Mesendoderm (in vitro differentiated cells): ENCODE measurements at regions not wholly inside any gene's neighbourhood (a gene's known extent, or its start where the extent isn't known, plus 50 kb on each side); places are given as distances from the start of the nearest gene placed in this dataset.
A peak's percentile ranks its signal among the peaks of the same experiment; 100 is the strongest.

Experiments used
- DNase-seq: peaks from one replicate; pipeline ENCODE4 v3.0.0; 2013
- H2AK5ac ChIP-seq: 2 replicates; pipeline ENCODE4 v1.6.1; 2013; ENCODE audit warnings: low read length, inconsistent platforms
- H2BK120ac ChIP-seq: 2 replicates; pipeline ENCODE4 v1.6.1; 2013; ENCODE audit warnings: low read depth, mild to moderate bottlenecking, low read length, moderate library complexity, mixed read lengths
- H2BK15ac ChIP-seq: replicated peaks from 2 replicates; pipeline ENCODE4 v1.6.1; 2013; ENCODE audit warnings: low read depth, mild to moderate bottlenecking, moderate library complexity
- H2BK5ac ChIP-seq: 2 replicates; pipeline ENCODE4 v1.6.1; 2013; ENCODE audit warnings: low read length, inconsistent platforms
- H3K18ac ChIP-seq: 2 replicates; pipeline ENCODE4 v1.6.1; 2013; ENCODE audit warnings: mild to moderate bottlenecking, low read length, mixed read lengths
- H3K23ac ChIP-seq: one replicate; pipeline ENCODE4 v1.6.1; 2013; ENCODE audit warnings: low read length
- H3K27ac ChIP-seq: 2 replicates; pipeline ENCODE4 v1.5.1; 2013; ENCODE audit warnings: low read depth, mild to moderate bottlenecking, inconsistent platforms, low read length, moderate library complexity
- H3K27me3 ChIP-seq: 2 replicates; pipeline ENCODE4 v1.6.1; 2013; ENCODE audit warnings: low read length, control low read depth, mild to moderate bottlenecking, inconsistent platforms; ENCODE audit not compliant: insufficient read depth, poor library complexity
- H3K36me3 ChIP-seq: 2 replicates; pipeline ENCODE4 v1.6.1; 2013; ENCODE audit warnings: low read length, inconsistent platforms; ENCODE audit not compliant: control insufficient read depth, insufficient read depth
- H3K4ac ChIP-seq: one replicate; pipeline ENCODE4 v1.6.1; 2013; ENCODE audit warnings: low read depth, mild to moderate bottlenecking, low read length, moderate library complexity
- H3K4me1 ChIP-seq: 2 replicates; pipeline ENCODE4 v1.6.1; 2013; ENCODE audit warnings: low read depth, low read length, inconsistent platforms; ENCODE audit not compliant: control insufficient read depth
- H3K4me2 ChIP-seq: 2 replicates; pipeline ENCODE4 v1.6.1; 2013; ENCODE audit warnings: low read length
- H3K4me3 ChIP-seq: 2 replicates; pipeline ENCODE4 v1.5.1; 2013; ENCODE audit warnings: mild to moderate bottlenecking, low read length
- H3K56ac ChIP-seq: one replicate; pipeline ENCODE4 v1.6.1; 2013; ENCODE audit warnings: low read length
- H3K79me1 ChIP-seq: 2 replicates; pipeline ENCODE4 v1.6.1; 2013; ENCODE audit warnings: low read length, inconsistent platforms
- H3K79me2 ChIP-seq: 2 replicates; pipeline ENCODE4 v1.6.1; 2013; ENCODE audit warnings: mild to moderate bottlenecking, low read length; ENCODE audit not compliant: control insufficient read depth, insufficient read depth
- H3K9ac ChIP-seq: 2 replicates; pipeline ENCODE4 v1.6.1; 2013; ENCODE audit warnings: low read length, inconsistent platforms
- H4K5ac ChIP-seq: one replicate; pipeline ENCODE4 v1.6.1; 2013; ENCODE audit warnings: low read length
- H4K8ac ChIP-seq: one replicate; pipeline ENCODE4 v1.6.1; 2013; ENCODE audit warnings: low read depth, mild to moderate bottlenecking, control low read depth, low read length, moderate library complexity
- WGBS: extraction: QIAGEN DNeasy Blood & Tissue Kit; methylation state at CpG from one replicate; pipeline ENCODE4 v1.1.7; 2013; ENCODE audit warnings: low lambda C conversion rate, missing lambda C conversion rate; ENCODE audit not compliant: insufficient coverage; ENCODE audit errors: extremely low coverage; 5-methylcytosine and 5-hydroxymethylcytosine counted together

DNA sequence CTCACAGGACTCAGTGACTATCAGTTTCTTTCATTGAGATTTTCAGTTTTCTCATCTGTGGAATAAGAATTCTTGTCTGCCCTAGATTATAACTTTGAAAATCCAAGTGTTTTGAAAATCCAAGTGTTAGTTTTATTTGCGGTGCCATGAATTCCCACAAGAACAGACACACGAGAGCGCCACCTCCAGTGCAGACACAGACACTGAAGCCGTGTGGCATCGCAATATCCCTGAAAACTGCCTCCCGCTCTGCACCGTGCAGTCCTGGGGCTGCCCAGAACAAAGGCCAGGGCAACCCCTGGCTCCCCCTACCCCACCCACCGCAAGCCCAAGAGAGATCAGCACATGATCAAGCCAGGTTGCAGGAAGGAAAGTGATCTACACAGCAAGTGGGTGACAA lies 229.5 kb upstream of the ASIC2 start:
- Histone ChIP-seq H3K4me1 (no peaks in the 10 kb centered on the region), H3K4me2 (no peak overlapping the region), H3K56ac (no peak overlapping the region), H2BK5ac (no peak overlapping the region), H3K4ac (no peak overlapping the region), H3K27ac (no peak overlapping the region), H2BK120ac (no peak overlapping the region), H3K27me3 (no peaks in the 10 kb centered on the region), H3K9ac (no peak overlapping the region), H3K23ac (no peak overlapping the region), H4K5ac (no peak overlapping the region), H3K18ac (no peak overlapping the region), H3K36me3 (no peaks in the 10 kb centered on the region), H2BK15ac (no peak overlapping the region), H3K79me1 (no peaks in the 10 kb centered on the region), H3K79me2 (no peaks in the 10 kb centered on the region), H3K4me3 (no peak overlapping the region), H2AK5ac (no peak overlapping the region), H4K8ac (no peak overlapping the region)
- peak; percentile 34 for DNase-seq
- no CpG with 5 or more reads among the region's 8 CpGs for WGBS

- H4K5ac ChIP-seq: no peak overlapping the region
- no peaks in the 10 kb centered on the region for H3K79me2 ChIP-seq
- H3K27ac ChIP-seq: no peak overlapping the region
- H3K4me1 ChIP-seq: no peaks in the 10 kb centered on the region
- peak; percentile 43 for DNase-seq
- H2AK5ac ChIP-seq: no peak overlapping the region
- H3K23ac ChIP-seq: no peak overlapping the region
- no peaks in the 10 kb centered on the region for H3K36me3 ChIP-seq
- H3K9ac ChIP-seq: no peak overlapping the region
- no peak overlapping the region for H3K4ac ChIP-seq
- no peak overlapping the region for H3K4me3 ChIP-seq
- WGBS: no CpG with 5 or more reads among the region's 5 CpGs
- no peak overlapping the region for H4K8ac ChIP-seq
- no peaks in the 10 kb centered on the region for H3K27me3 ChIP-seq
- H3K79me1 ChIP-seq: no peaks in the 10 kb centered on the region
- no peak overlapping the region for H2BK120ac ChIP-seq
- H3K4me2 ChIP-seq: no peak overlapping the region
- H2BK5ac ChIP-seq: no peak overlapping the region
- H3K18ac ChIP-seq: no peak overlapping the region
- no peak overlapping the region for H2BK15ac ChIP-seq
- H3K56ac ChIP-seq: no peak overlapping the region
Measured at GRCh38 chr17:33523577-33523981, 230.5 kb upstream of the ASIC2 start.

DNA sequence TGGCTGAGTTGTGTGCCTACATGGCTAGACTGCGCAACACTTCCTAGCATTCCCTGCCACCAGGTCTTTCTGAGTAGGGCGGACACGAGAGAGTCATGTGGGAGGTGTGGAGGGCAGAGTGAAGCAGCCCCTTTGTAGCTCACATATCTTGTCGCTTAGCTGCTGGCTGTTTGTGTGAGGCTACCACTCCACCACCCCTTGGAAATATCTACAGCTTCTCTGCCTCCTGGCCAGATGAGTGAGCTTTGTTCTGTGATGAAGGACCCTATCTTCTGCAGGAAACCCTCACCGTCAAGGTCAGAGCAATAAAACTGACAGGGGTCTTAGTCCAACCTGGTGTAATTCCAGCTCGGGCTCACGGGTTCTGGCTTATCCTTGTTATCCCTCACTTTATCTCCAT lies 232.1 kb upstream of the ASIC2 start:
- H3K4me3 ChIP-seq: no peak overlapping the region
- no peak overlapping the region for H2BK5ac ChIP-seq
- H2AK5ac ChIP-seq: no peak overlapping the region
- no peak overlapping the region for H3K4me2 ChIP-seq
- no CpG with 5 or more reads among the region's 7 CpGs for WGBS
- H3K9ac ChIP-seq: no peak overlapping the region
- no peaks in the 10 kb centered on the region for H3K36me3 ChIP-seq
- no peak overlapping the region for H3K23ac ChIP-seq
- no peak overlapping the region for H2BK120ac ChIP-seq
- no peak overlapping the region for H4K8ac ChIP-seq
- no peak overlapping the region for H4K5ac ChIP-seq
- no peak overlapping the region for H3K18ac ChIP-seq
- peak overlapping the region; percentile 6 for H3K56ac ChIP-seq
- no peaks in the 10 kb centered on the region for H3K79me2 ChIP-seq
- H3K4me1 ChIP-seq: no peaks in the 10 kb centered on the region
- DNase-seq: no peak
- H2BK15ac ChIP-seq: no peak overlapping the region
- H3K4ac ChIP-seq: no peak overlapping the region
- no peaks in the 10 kb centered on the region for H3K27me3 ChIP-seq
- H3K27ac ChIP-seq: no peak overlapping the region
- no peaks in the 10 kb centered on the region for H3K79me1 ChIP-seq

- DNase-seq: no peak
- Histone ChIP-seq H3K27me3 (no peaks in the 10 kb centered on the region), H3K36me3 (no peaks in the 10 kb centered on the region), H3K27ac (no peak overlapping the region), H3K4ac (no peak overlapping the region), H3K56ac (no peak overlapping the region), H3K9ac (no peak overlapping the region), H3K4me3 (no peak overlapping the region), H3K23ac (no peak overlapping the region), H3K79me2 (no peaks in the 10 kb centered on the region), H3K18ac (no peak overlapping the region), H2BK120ac (no peak overlapping the region), H4K8ac (no peak overlapping the region), H3K4me1 (no peaks in the 10 kb centered on the region), H3K79me1 (no peaks in the 10 kb centered on the region), H3K4me2 (no peak overlapping the region), H2BK5ac (no peak overlapping the region), H2BK15ac (no peak overlapping the region), H4K5ac (no peak overlapping the region), H2AK5ac (no peak overlapping the region)
- no CpG with 5 or more reads among the region's 5 CpGs for WGBS
Measured at GRCh38 chr17:33526717-33527116, 233.6 kb upstream of the ASIC2 start.

- DNase-seq: no peak
- Histone ChIP-seq H3K9ac (no peak overlapping the region), H3K4me1 (no peaks in the 10 kb centered on the region), H3K23ac (no peak overlapping the region), H3K4me3 (no peak overlapping the region), H3K27ac (no peak overlapping the region), H3K79me2 (no peaks in the 10 kb centered on the region), H3K56ac (no peak overlapping the region), H2BK120ac (no peak overlapping the region), H2BK5ac (no peak overlapping the region), H3K36me3 (no peaks in the 10 kb centered on the region), H3K27me3 (no peaks in the 10 kb centered on the region), H3K18ac (no peak overlapping the region), H3K4ac (no peak overlapping the region), H2BK15ac (no peak overlapping the region), H2AK5ac (no peak overlapping the region), H4K5ac (no peak overlapping the region), H3K79me1 (no peaks in the 10 kb centered on the region), H3K4me2 (no peak overlapping the region), H4K8ac (no peak overlapping the region)
- WGBS: no CpG with 5 or more reads among the region's 3 CpGs
Measured at GRCh38 chr17:33527290-33527689, 234.2 kb upstream of the ASIC2 start.

GRCh38 chr17:33528846-33529245 lies 235.8 kb upstream of the ASIC2 start:
- H3K18ac ChIP-seq: no peak overlapping the region
- no peaks in the 10 kb centered on the region for H3K4me1 ChIP-seq
- no peak overlapping the region for H3K23ac ChIP-seq
- H3K79me2 ChIP-seq: no peaks in the 10 kb centered on the region
- no peak overlapping the region for H3K4me3 ChIP-seq
- no CpG with 5 or more reads among the region's 1 CpG for WGBS
- H3K56ac ChIP-seq: no peak overlapping the region
- no peak overlapping the region for H4K8ac ChIP-seq
- no peak overlapping the region for H4K5ac ChIP-seq
- no peak overlapping the region for H3K4ac ChIP-seq
- H3K36me3 ChIP-seq: no peaks in the 10 kb centered on the region
- no peak overlapping the region for H2BK15ac ChIP-seq
- H2AK5ac ChIP-seq: no peak overlapping the region
- no peak overlapping the region for H2BK120ac ChIP-seq
- no peaks in the 10 kb centered on the region for H3K27me3 ChIP-seq
- no peak overlapping the region for H3K4me2 ChIP-seq
- H3K9ac ChIP-seq: no peak overlapping the region
- H3K79me1 ChIP-seq: no peaks in the 10 kb centered on the region
- H3K27ac ChIP-seq: no peak overlapping the region
- H2BK5ac ChIP-seq: no peak overlapping the region
- no peak for DNase-seq
